Kidney epithelial cell (primary cell): ENCODE measurements at regions not wholly inside any gene's neighbourhood (a gene's known extent, or its start where the extent isn't known, plus 50 kb on each side); places are given as distances from the start of the nearest gene placed in this dataset.

Experiments
- DNase-seq: peaks from one replicate; pipeline ENCODE4 v3.0.0-alpha.2; 2010; ENCODE audit warnings: low read depth
- H3K27me3 ChIP-seq: 2 replicates; pipeline ENCODE4 v1.6.0; 2011; ENCODE audit warnings: low read length; ENCODE audit not compliant: control insufficient read depth, insufficient read depth
- H3K36me3 ChIP-seq: 2 replicates; pipeline ENCODE4 v1.5.1; 2011; ENCODE audit warnings: low read length; ENCODE audit not compliant: control insufficient read depth, insufficient read depth
- H3K4me3 ChIP-seq: 2 replicates; pipeline ENCODE4 v1.5.1; 2011; ENCODE audit warnings: low read depth, mild to moderate bottlenecking, control low read depth, low read length
- TF ChIP-seq, protein P1 (sequence below): IDR thresholded peaks from 2 replicates; pipeline ENCODE4 v1.5.1; 2011; ENCODE audit warnings: mild to moderate bottlenecking, moderate library complexity, low read length, control low read depth, inconsistent platforms; ENCODE audit not compliant: insufficient read depth, poor library complexity, severe bottlenecking

- no peak for DNase-seq
- TF ChIP-seq, protein P1, sequence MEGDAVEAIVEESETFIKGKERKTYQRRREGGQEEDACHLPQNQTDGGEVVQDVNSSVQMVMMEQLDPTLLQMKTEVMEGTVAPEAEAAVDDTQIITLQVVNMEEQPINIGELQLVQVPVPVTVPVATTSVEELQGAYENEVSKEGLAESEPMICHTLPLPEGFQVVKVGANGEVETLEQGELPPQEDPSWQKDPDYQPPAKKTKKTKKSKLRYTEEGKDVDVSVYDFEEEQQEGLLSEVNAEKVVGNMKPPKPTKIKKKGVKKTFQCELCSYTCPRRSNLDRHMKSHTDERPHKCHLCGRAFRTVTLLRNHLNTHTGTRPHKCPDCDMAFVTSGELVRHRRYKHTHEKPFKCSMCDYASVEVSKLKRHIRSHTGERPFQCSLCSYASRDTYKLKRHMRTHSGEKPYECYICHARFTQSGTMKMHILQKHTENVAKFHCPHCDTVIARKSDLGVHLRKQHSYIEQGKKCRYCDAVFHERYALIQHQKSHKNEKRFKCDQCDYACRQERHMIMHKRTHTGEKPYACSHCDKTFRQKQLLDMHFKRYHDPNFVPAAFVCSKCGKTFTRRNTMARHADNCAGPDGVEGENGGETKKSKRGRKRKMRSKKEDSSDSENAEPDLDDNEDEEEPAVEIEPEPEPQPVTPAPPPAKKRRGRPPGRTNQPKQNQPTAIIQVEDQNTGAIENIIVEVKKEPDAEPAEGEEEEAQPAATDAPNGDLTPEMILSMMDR, result no peak
- no peak overlapping the region for H3K4me3 ChIP-seq
Measured at GRCh38 chr1:200267458-200267857, 142.4 kb downstream of the ZNF281 start.

DNA sequence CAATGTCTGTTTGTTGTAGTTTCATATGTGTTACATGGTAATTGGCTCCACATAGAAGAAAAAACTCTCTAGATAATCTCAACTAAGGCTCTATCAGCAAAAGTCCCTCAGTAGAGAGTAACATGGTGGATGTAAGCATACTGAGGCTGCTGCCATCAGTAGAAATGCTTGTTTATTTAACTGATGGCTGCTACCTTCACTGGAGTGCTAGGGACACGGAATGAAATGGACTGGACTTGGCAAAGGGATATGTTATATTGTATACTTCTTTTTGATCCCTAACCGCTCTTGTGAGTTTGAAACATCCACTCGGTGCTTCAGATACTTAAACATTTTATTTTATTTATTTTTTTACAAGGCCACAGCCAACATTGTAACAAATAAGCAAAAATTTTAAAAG, 143.0 kb downstream of the ZNF281 start:
- no peak overlapping the region for H3K4me3 ChIP-seq

More at GRCh38 chr1:200267458-200267857, 142.4 kb downstream of the ZNF281 start:
- Histone ChIP-seq H3K36me3 (no peaks in the 10 kb centered on the region), H3K27me3 (no peaks in the 10 kb centered on the region)

DNA sequence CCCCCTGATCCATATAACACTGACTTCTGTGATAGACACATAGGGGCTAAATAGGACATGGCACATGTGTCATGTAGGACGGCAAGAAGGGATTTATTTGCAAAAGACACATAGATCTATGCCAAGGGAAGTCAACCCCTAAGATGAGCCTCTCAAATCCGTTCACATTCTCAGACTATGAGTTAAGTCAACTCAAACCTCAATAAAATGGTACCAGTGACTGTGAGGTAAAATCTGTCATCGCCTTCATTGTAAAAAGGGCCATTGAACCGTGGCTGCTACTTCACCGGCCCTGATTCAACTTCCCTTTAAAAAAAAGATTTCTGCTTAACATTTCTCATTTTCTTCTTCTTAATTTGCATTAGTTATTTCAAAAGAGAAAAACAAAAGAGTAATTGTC, 144.0 kb downstream of the ZNF281 start:
- no peak for DNase-seq
- TF ChIP-seq, protein P1, result no peak
- H3K27me3 ChIP-seq, result no peaks in the 10 kb centered on the region
- H3K36me3 ChIP-seq, result no peaks in the 10 kb centered on the region
- no peak overlapping the region for H3K4me3 ChIP-seq

More for the DNA sequence above, 143.0 kb downstream of the ZNF281 start:
- no peaks in the 10 kb centered on the region for H3K27me3 ChIP-seq
- no peaks in the 10 kb centered on the region for H3K36me3 ChIP-seq
- TF ChIP-seq, protein P1, result no peak
- no peak for DNase-seq

- no peaks in the 10 kb centered on the region for H3K27me3 ChIP-seq
- TF ChIP-seq, protein P1, result no peak
- no peaks in the 10 kb centered on the region for H3K36me3 ChIP-seq
- no peak overlapping the region for H3K4me3 ChIP-seq
- DNase-seq, result no peak
Measured at GRCh38 chr1:200265104-200265503, 144.7 kb downstream of the ZNF281 start.

GRCh38 chr1:200263203-200263602, 146.6 kb downstream of the ZNF281 start:
- TF ChIP-seq, protein P1, result no peak
- Histone ChIP-seq H3K36me3 (no peaks in the 10 kb centered on the region), H3K4me3 (no peak overlapping the region), H3K27me3 (no peaks in the 10 kb centered on the region)
- no peak for DNase-seq

- TF ChIP-seq, protein P1, result no peak
- H3K4me3 ChIP-seq, result no peak overlapping the region
- no peaks in the 10 kb centered on the region for H3K27me3 ChIP-seq
- no peaks in the 10 kb centered on the region for H3K36me3 ChIP-seq
- no peak for DNase-seq
Measured at GRCh38 chr1:200262326-200262965, 147.4 kb downstream of the ZNF281 start.
